ENCODE measurements at regions not wholly inside any gene's neighbourhood (a gene's known extent, or its start where the extent isn't known, plus 50 kb on each side); places are given as distances from the start of the nearest gene placed in this dataset.

DNA sequence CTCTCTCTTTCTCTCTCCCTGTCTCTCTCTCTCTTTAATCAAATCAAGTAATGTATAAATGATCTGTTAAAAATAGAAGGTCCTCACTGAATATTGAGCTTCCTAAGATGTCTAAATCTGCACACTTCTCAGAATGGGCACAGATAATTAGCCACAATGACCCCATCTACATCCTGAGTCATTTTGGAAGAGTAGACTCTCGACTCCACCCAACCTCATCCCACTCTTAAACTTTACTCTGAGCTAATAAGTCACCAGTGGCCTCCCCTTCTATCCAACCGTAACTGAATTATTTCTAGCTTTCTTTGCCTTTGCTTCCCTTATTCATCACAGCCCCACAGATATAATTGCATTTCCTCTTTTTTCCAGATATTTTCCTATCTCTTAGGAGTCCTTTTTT lies 326.5 kb upstream of the ZNF717 start:
- H3K4me1 ChIP-seq, result no peaks in the 10 kb centered on the region
- no peak overlapping the region for H3K27ac ChIP-seq
- H3K36me3 ChIP-seq, result no peaks in the 10 kb centered on the region
- no peaks in the 10 kb centered on the region for H3K9me3 ChIP-seq
- intact Hi-C loops (cut with DNase I), result no loop called here
- no peak overlapping the region for H3K4me3 ChIP-seq
- no peaks in the 10 kb centered on the region for H3K27me3 ChIP-seq
- DNase-seq (ENCODE audit: low spot score in 2 of 2), result no peak
- TF ChIP-seq, protein P1, sequence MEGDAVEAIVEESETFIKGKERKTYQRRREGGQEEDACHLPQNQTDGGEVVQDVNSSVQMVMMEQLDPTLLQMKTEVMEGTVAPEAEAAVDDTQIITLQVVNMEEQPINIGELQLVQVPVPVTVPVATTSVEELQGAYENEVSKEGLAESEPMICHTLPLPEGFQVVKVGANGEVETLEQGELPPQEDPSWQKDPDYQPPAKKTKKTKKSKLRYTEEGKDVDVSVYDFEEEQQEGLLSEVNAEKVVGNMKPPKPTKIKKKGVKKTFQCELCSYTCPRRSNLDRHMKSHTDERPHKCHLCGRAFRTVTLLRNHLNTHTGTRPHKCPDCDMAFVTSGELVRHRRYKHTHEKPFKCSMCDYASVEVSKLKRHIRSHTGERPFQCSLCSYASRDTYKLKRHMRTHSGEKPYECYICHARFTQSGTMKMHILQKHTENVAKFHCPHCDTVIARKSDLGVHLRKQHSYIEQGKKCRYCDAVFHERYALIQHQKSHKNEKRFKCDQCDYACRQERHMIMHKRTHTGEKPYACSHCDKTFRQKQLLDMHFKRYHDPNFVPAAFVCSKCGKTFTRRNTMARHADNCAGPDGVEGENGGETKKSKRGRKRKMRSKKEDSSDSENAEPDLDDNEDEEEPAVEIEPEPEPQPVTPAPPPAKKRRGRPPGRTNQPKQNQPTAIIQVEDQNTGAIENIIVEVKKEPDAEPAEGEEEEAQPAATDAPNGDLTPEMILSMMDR (IDR thresholded peaks at IDR 0.05), result no peak

DNA sequence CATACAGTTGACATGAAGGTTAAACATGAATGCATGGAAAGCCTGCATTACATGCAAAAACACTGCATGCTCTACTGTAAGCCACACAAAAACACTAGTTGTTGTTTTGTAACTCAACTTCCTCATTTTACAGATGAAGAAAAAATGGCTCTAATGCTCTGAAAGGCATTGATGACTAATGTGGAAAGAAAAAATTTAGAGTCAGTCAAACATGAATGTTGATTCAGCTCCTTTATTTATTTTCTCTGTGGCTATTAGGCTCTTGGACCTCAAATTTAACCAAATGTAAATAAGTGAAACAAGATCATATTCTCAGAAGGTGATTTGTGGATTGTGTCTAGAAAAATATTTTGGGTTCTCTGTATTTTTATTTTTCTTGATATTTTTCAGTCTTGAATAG lies 336.7 kb upstream of the ZNF717 start:
- Histone ChIP-seq H3K27ac (no peak overlapping the region), H3K4me3 (no peak overlapping the region), H3K27me3 (no peaks in the 10 kb centered on the region), H3K36me3 (no peaks in the 10 kb centered on the region), H3K4me1 (no peaks in the 10 kb centered on the region), H3K9me3 (no peaks in the 10 kb centered on the region)
- TF ChIP-seq, protein P1 (IDR thresholded peaks at IDR 0.05), result no peak
- DNase-seq (ENCODE audit: low spot score in 2 of 2), result no peak
- intact Hi-C loops (cut with DNase I), result no loop called here

DNA sequence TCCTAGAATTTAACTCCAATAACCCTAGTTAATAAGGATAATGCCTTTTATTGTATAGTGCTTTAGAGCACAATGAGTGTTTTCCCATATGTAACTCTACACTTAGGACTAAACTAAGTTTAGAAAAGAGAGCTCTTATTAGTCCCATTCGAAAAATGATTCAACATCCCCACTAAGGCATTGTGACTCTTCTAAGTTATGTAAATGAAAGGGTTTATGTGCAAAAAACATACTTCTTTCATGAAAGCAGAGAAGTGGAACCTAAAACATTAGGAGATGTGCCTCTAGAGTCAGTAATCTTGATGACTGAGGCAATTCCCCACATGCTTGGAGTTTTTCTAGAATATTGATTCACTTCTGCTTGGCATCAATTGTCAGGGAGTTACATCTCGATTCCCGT lies 344.1 kb upstream of the ZNF717 start:
- TF ChIP-seq, protein P1 (IDR thresholded peaks at IDR 0.05), result no peak
- intact Hi-C loops (cut with DNase I), result no loop called here
- H3K9me3 ChIP-seq, result no peaks in the 10 kb centered on the region
- no peaks in the 10 kb centered on the region for H3K36me3 ChIP-seq
- no peak overlapping the region for H3K4me3 ChIP-seq
- H3K27ac ChIP-seq, result no peak overlapping the region
- no peaks in the 10 kb centered on the region for H3K27me3 ChIP-seq
- no peaks in the 10 kb centered on the region for H3K4me1 ChIP-seq
- no peak for DNase-seq (ENCODE audit: low spot score in 2 of 2)

DNA sequence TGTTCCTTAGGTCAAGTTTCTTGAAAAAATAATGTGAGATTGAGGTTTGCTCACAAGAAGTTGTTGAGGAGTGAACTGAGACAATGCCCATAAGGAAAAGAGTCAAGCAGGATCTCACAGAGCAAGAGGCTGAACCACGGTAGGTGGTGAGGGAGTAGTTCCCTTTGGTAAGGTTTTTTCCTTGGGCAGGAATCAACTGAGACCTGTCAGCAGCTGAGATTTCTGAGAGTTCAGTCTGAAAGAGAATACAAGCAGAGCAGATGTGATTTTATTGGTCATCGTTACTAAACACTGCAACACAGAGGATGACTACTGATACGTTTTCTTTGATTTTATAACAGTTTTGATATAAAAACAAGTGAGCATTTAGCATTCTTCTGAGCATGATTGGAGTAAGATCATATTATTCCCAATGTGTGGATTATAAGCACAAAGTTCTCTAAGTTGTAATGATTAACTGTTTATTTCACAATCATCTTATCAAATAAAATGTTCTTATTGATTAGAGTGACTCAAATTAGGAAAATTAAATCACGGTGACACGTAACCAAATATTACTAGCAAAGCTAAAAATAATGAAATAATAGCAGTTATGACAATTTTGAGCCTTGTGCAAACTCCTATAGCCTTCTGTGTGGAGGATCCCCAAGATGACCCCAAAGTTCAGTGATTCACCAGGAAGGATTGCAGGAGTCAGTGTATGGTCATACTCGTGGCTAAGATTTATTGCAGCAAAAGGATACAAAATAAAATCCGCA lies 346.2 kb upstream of the ZNF717 start:
- H3K9me3 ChIP-seq, result no peaks in the 10 kb centered on the region
- no peaks in the 10 kb centered on the region for H3K27me3 ChIP-seq
- no peak overlapping the region for H3K4me3 ChIP-seq
- no peak overlapping the region for H3K27ac ChIP-seq
- TF ChIP-seq, protein P1 (IDR thresholded peaks at IDR 0.05), result no peak
- DNase-seq (ENCODE audit: low spot score in 2 of 2), result no peak
- intact Hi-C loops (cut with DNase I), result no loop called here
- no peaks in the 10 kb centered on the region for H3K36me3 ChIP-seq
- no peaks in the 10 kb centered on the region for H3K4me1 ChIP-seq

DNA sequence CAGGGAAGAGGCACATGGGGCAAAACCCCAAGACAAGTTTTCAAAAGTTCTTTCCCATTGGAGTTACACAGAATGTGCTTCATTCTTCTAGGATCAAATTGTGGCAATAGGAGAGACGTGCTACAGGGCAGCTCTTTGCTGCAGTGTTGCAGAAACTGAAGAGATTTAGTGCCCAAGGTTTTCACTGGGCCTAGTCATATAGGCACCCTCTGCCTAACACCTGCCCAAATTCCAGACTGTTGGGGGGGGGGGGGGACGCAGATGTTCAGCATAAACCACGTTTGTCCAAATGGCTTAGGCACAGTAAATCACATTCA lies 346.8 kb upstream of the ZNF717 start:
- Histone ChIP-seq H3K4me3 (no peak overlapping the region), H3K4me1 (no peaks in the 10 kb centered on the region), H3K9me3 (no peaks in the 10 kb centered on the region), H3K27ac (no peak overlapping the region), H3K36me3 (no peaks in the 10 kb centered on the region), H3K27me3 (no peaks in the 10 kb centered on the region)
- TF ChIP-seq, protein P1 (IDR thresholded peaks at IDR 0.05), result no peak
- no peak for DNase-seq (ENCODE audit: low spot score in 2 of 2)
- intact Hi-C loops (cut with DNase I), result no loop called here

DNA sequence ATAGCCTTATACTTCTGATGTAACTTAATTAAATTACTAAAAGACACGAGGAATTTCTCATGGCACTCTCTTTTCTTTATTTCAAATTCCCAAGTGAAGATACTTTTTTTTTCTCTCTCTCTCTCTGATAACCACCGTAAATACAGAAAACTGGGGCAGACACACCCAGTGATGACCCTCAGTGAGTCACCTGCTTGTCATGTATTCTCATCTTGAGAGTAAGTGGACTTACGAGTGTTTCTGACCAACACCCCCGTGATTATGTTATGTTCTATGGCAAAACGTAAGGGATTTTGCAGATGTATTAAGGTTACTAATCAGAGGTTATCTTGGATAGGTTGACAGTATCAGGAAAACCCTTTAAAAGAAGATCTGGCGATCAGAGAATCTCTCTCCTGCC lies 348.8 kb upstream of the ZNF717 start:
- no peaks in the 10 kb centered on the region for H3K36me3 ChIP-seq
- no peak for DNase-seq (ENCODE audit: low spot score in 2 of 2)
- H3K4me3 ChIP-seq, result no peak overlapping the region
- TF ChIP-seq, protein P1 (IDR thresholded peaks at IDR 0.05), result no peak
- intact Hi-C loops (cut with DNase I), result no loop called here
- H3K9me3 ChIP-seq, result no peaks in the 10 kb centered on the region
- no peak overlapping the region for H3K27ac ChIP-seq
- H3K27me3 ChIP-seq, result no peaks in the 10 kb centered on the region
- no peaks in the 10 kb centered on the region for H3K4me1 ChIP-seq

All from ascending aorta (tissue), 2 donors.